ENCODE measurements at regions not wholly inside any gene's neighbourhood (a gene's known extent, or its start where the extent isn't known, plus 50 kb on each side); places are given as distances from the start of the nearest gene placed in this dataset.

- DNase-seq: no peak
- Mint-ChIP-seq H3K4me3 (no peak overlapping the region), H3K9me3 (peaks cover 6 to 15% (median 13%) of the 10 kb centered on the region in 6 donors), H3K36me3 (no peaks in the 10 kb centered on the region), H3K4me1 (no peaks in the 10 kb centered on the region), H3K27ac (no peak overlapping the region), H3K27me3 (ENCODE audit: low read depth in 3 of 3) (no peaks in the 10 kb centered on the region)
Observed at GRCh38 chr2:49261781-49262180, 107.5 kb upstream of the FSHR start.

GRCh38 chr2:49260979-49261538 lies 106.7 kb upstream of the FSHR start:
- no peaks in the 10 kb centered on the region for H3K36me3 Mint-ChIP-seq
- DNase-seq: no peak
- no peak overlapping the region for H3K27ac Mint-ChIP-seq
- no peaks in the 10 kb centered on the region for H3K4me1 Mint-ChIP-seq
- H3K4me3 Mint-ChIP-seq: no peak overlapping the region
- peaks cover 8 to 14% (median 12%) of the 10 kb centered on the region in 6 donors for H3K9me3 Mint-ChIP-seq
- H3K27me3 Mint-ChIP-seq (ENCODE audit: low read depth in 3 of 3): no peaks in the 10 kb centered on the region

GRCh38 chr2:49259926-49260325 lies 105.6 kb upstream of the FSHR start:
- H3K4me3 Mint-ChIP-seq: no peak overlapping the region
- no peak overlapping the region for H3K27ac Mint-ChIP-seq
- no peaks in the 10 kb centered on the region for H3K27me3 Mint-ChIP-seq (ENCODE audit: low read depth in 3 of 3)
- no peak for DNase-seq
- no peaks in the 10 kb centered on the region for H3K4me1 Mint-ChIP-seq
- peaks cover 5 to 15% (median 8%) of the 10 kb centered on the region in 6 donors for H3K9me3 Mint-ChIP-seq
- no peaks in the 10 kb centered on the region for H3K36me3 Mint-ChIP-seq

- Mint-ChIP-seq H3K9me3 (peaks cover 6 to 13% (median 8%) of the 10 kb centered on the region in 6 donors), H3K4me1 (no peaks in the 10 kb centered on the region), H3K4me3 (no peak overlapping the region), H3K27ac (no peak overlapping the region), H3K27me3 (ENCODE audit: low read depth in 3 of 3) (peaks cover 0 to 1% (median 0%) of the 10 kb centered on the region in 3 donors), H3K36me3 (no peaks in the 10 kb centered on the region)
- DNase-seq: no peak
Observed at GRCh38 chr2:49255409-49255971, 101.2 kb upstream of the FSHR start.

- Mint-ChIP-seq H3K4me1 (no peaks in the 10 kb centered on the region), H3K4me3 (no peak overlapping the region), H3K27ac (no peak overlapping the region), H3K9me3 (peaks cover 2 to 20% (median 5%) of the 10 kb centered on the region in 6 donors), H3K27me3 (ENCODE audit: low read depth in 3 of 3) (peaks cover 0 to 1% (median 0%) of the 10 kb centered on the region in 3 donors), H3K36me3 (no peaks in the 10 kb centered on the region)
- DNase-seq: no peak
Observed at GRCh38 chr2:49254401-49254800, 100.1 kb upstream of the FSHR start.

- no peak overlapping the region for H3K27ac Mint-ChIP-seq
- H3K27me3 Mint-ChIP-seq (ENCODE audit: low read depth in 3 of 3): peaks cover 0 to 1% (median 0%) of the 10 kb centered on the region in 3 donors
- H3K36me3 Mint-ChIP-seq: no peaks in the 10 kb centered on the region
- peaks cover 2 to 25% (median 4%) of the 10 kb centered on the region in 6 donors for H3K9me3 Mint-ChIP-seq
- H3K4me3 Mint-ChIP-seq: no peak overlapping the region
- no peaks in the 10 kb centered on the region for H3K4me1 Mint-ChIP-seq
- DNase-seq: no peak
Observed at GRCh38 chr2:49251766-49252165, 97.5 kb upstream of the FSHR start.

GRCh38 chr2:49251251-49251650 lies 96.9 kb upstream of the FSHR start:
- H3K27me3 Mint-ChIP-seq (ENCODE audit: low read depth in 3 of 3): peaks cover 0 to 1% (median 0%) of the 10 kb centered on the region in 3 donors
- no peak for DNase-seq
- H3K36me3 Mint-ChIP-seq: no peaks in the 10 kb centered on the region
- H3K4me1 Mint-ChIP-seq: no peaks in the 10 kb centered on the region
- H3K9me3 Mint-ChIP-seq: peaks cover 3 to 30% (median 5%) of the 10 kb centered on the region in 6 donors
- H3K4me3 Mint-ChIP-seq: no peak overlapping the region
- no peak overlapping the region for H3K27ac Mint-ChIP-seq

- H3K36me3 Mint-ChIP-seq: no peaks in the 10 kb centered on the region
- H3K4me1 Mint-ChIP-seq: no peaks in the 10 kb centered on the region
- peaks cover 3 to 45% (median 11%) of the 10 kb centered on the region in 6 donors for H3K9me3 Mint-ChIP-seq
- H3K27ac Mint-ChIP-seq: no peak overlapping the region
- H3K4me3 Mint-ChIP-seq: no peak overlapping the region
- H3K27me3 Mint-ChIP-seq (ENCODE audit: low read depth in 3 of 3): peaks cover 0 to 2% (median 0%) of the 10 kb centered on the region in 3 donors
- no peak for DNase-seq
Observed at GRCh38 chr2:49248506-49248905, 94.2 kb upstream of the FSHR start.

- H3K4me3 Mint-ChIP-seq: no peak overlapping the region
- H3K27me3 Mint-ChIP-seq (ENCODE audit: low read depth in 3 of 3): peaks cover 0 to 2% (median 0%) of the 10 kb centered on the region in 3 donors
- H3K9me3 Mint-ChIP-seq: peaks cover 8 to 33% (median 17%) of the 10 kb centered on the region in 6 donors
- H3K27ac Mint-ChIP-seq: no peak overlapping the region
- no peak for DNase-seq
- H3K4me1 Mint-ChIP-seq: no peaks in the 10 kb centered on the region
- no peaks in the 10 kb centered on the region for H3K36me3 Mint-ChIP-seq
Observed at GRCh38 chr2:49241991-49242390, 87.7 kb upstream of the FSHR start.

- Mint-ChIP-seq H3K4me3 (no peak overlapping the region), H3K27ac (no peak overlapping the region), H3K36me3 (no peaks in the 10 kb centered on the region), H3K4me1 (no peaks in the 10 kb centered on the region), H3K27me3 (ENCODE audit: low read depth in 3 of 3) (peaks cover 0 to 2% (median 0%) of the 10 kb centered on the region in 3 donors), H3K9me3 (peaks cover 9 to 35% (median 19%) of the 10 kb centered on the region in 6 donors)
- no peak for DNase-seq
Observed at GRCh38 chr2:49241501-49241900, 87.2 kb upstream of the FSHR start.

- Mint-ChIP-seq H3K4me3 (no peak overlapping the region), H3K4me1 (no peaks in the 10 kb centered on the region), H3K27ac (no peak overlapping the region), H3K36me3 (peaks cover 0 to 3% (median 0%) of the 10 kb centered on the region in 3 donors), H3K9me3 (peaks cover 10 to 36% (median 18%) of the 10 kb centered on the region in 6 donors), H3K27me3 (ENCODE audit: low read depth in 3 of 3) (peaks cover 0 to 2% (median 0%) of the 10 kb centered on the region in 3 donors)
- no peak for DNase-seq
Observed at GRCh38 chr2:49240608-49241007, 86.3 kb upstream of the FSHR start.

- peaks cover 5 to 35% (median 13%) of the 10 kb centered on the region in 6 donors for H3K9me3 Mint-ChIP-seq
- peaks cover 0 to 3% (median 0%) of the 10 kb centered on the region in 3 donors for H3K36me3 Mint-ChIP-seq
- H3K27me3 Mint-ChIP-seq (ENCODE audit: low read depth in 3 of 3): peaks cover 0 to 1% (median 0%) of the 10 kb centered on the region in 3 donors
- no peak overlapping the region for H3K4me3 Mint-ChIP-seq
- no peak overlapping the region for H3K27ac Mint-ChIP-seq
- no peak for DNase-seq
- H3K4me1 Mint-ChIP-seq: no peaks in the 10 kb centered on the region
Observed at GRCh38 chr2:49238604-49238960, 84.3 kb upstream of the FSHR start.

- peaks cover 5 to 29% (median 11%) of the 10 kb centered on the region in 6 donors for H3K9me3 Mint-ChIP-seq
- H3K27me3 Mint-ChIP-seq (ENCODE audit: low read depth in 3 of 3): no peaks in the 10 kb centered on the region
- DNase-seq: no peak
- H3K4me3 Mint-ChIP-seq: no peak overlapping the region
- peaks cover 0 to 3% (median 0%) of the 10 kb centered on the region in 3 donors for H3K36me3 Mint-ChIP-seq
- no peaks in the 10 kb centered on the region for H3K4me1 Mint-ChIP-seq
- no peak overlapping the region for H3K27ac Mint-ChIP-seq
Observed at GRCh38 chr2:49237867-49238603, 83.7 kb upstream of the FSHR start.

GRCh38 chr2:49236316-49236715 lies 82.0 kb upstream of the FSHR start:
- Mint-ChIP-seq H3K36me3 (peaks cover 0 to 3% (median 0%) of the 10 kb centered on the region in 3 donors), H3K4me1 (no peaks in the 10 kb centered on the region), H3K27me3 (ENCODE audit: low read depth in 3 of 3) (peaks cover 0 to 1% (median 0%) of the 10 kb centered on the region in 3 donors), H3K27ac (no peak overlapping the region), H3K9me3 (peaks cover 6 to 33% (median 11%) of the 10 kb centered on the region in 6 donors), H3K4me3 (no peak overlapping the region)
- DNase-seq: no peak
